HG02642 (cell line): ENCODE measurements at regions not wholly inside any gene's neighbourhood (a gene's known extent, or its start where the extent isn't known, plus 50 kb on each side); places are given as distances from the start of the nearest gene placed in this dataset.

Source experiments
- ATAC-seq: cut with Tn5 transposase; IDR thresholded peaks from one replicate; pipeline ENCODE4 v1.9.1; 2021; ENCODE audit warnings: mild to moderate bottlenecking; ENCODE audit not compliant: unreplicated experiment, poor library complexity

DNA sequence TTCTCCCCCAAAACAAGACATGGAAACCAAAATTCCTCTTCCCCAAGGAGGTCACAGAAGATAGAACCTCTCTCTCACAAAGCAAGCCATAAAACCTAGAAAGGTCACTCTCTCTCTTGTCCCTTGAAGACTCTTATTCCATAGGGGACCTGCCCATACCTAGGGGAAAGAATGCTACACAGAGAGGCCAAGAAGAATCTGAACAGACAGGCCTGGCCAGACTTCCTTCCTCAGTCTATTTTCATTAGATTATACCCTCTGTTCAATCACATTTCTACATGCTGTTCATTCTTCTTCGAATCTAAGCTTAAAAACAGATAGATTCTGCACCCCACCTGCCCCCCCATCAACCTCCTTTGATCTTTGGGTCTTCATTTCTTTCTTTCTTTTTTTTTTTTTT, 206.8 kb downstream of the TLE4 start:
- no peak for ATAC-seq

- no peak for ATAC-seq
Measured at GRCh38 chr9:79776581-79776980, 204.8 kb downstream of the TLE4 start.
